ENCODE measurements at regions not wholly inside any gene's neighbourhood (a gene's known extent, or its start where the extent isn't known, plus 50 kb on each side); places are given as distances from the start of the nearest gene placed in this dataset.
"Not testable (repeated sequence)": the region's sequence is repeated elsewhere in the genome, so short reads cannot be mapped to it uniquely, and the experiment has no call there.

DNA sequence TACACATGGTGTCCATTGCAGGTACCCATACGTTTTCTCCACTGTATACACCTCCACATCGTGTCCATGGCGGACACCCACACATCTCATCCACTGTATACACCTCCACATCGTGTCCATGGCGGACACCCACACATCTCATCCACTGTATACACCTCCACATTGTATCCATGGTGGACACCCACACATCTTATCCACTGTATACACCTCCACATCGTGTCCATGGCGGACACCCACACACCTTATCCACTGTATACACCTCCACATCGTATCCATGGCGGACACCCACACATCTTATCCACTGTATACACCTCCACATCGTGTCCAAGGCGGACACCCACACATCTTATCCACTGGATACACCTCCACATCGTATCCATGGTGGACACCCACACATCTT, 50.4 kb upstream of the TTC34 start:
- H3K9me2 ChIP-seq (replicated peaks; ENCODE audit: insufficient read depth, low read length); H4K20me1 ChIP-seq (ENCODE audit: insufficient read depth, low read depth, low read length); H3K4me3 ChIP-seq (ENCODE audit: low read length); H3K79me2 ChIP-seq (ENCODE audit: low read length); H2AFZ ChIP-seq (ENCODE audit: low read length); H3K9ac ChIP-seq (ENCODE audit: low read length); H3K36me3 ChIP-seq (ENCODE audit: insufficient read depth, low read length); H3K9me3 ChIP-seq (ENCODE audit: low read length); H3K27ac ChIP-seq (ENCODE audit: low read length); H3K4me2 ChIP-seq (ENCODE audit: low read depth, low read length, poor library complexity, severe bottlenecking); H3K4me1 ChIP-seq (ENCODE audit: low read length); H3K27me3 ChIP-seq (ENCODE audit: low read length); DNase-seq: not testable (repeated sequence)

DNA sequence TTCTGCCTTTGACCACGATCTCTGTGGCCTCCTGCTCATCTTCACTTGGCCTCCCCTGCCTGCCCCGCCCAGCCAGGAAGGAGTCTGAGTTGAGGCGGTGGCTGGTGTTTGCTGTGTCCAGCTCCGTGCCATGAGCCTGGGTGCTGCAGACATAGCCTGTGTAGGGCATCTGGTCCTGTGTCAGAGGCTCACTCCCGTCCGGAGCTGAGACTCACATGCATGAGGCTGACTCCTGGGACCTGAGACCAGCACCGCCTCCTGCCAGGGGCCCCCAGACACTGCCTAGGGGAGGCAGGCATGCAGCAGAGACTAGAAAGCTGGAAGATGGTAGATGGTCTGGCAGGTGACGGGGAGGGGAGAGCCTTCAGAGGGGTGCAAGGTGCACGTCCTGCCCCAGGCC, 52.2 kb upstream of the TTC34 start:
- H3K27me3 ChIP-seq (ENCODE audit: low read length), result no peaks in the 10 kb centered on the region
- no peaks in the 10 kb centered on the region for H3K9me3 ChIP-seq (ENCODE audit: low read length)
- no peak overlapping the region for H3K4me3 ChIP-seq (ENCODE audit: low read length)
- H4K20me1 ChIP-seq (ENCODE audit: insufficient read depth, low read depth, low read length), result no peaks in the 10 kb centered on the region
- H3K9me2 ChIP-seq (replicated peaks; ENCODE audit: insufficient read depth, low read length), result no peaks in the 10 kb centered on the region
- H3K79me2 ChIP-seq (ENCODE audit: low read length), result no peaks in the 10 kb centered on the region
- no peak for DNase-seq
- no peaks in the 10 kb centered on the region for H3K4me1 ChIP-seq (ENCODE audit: low read length)
- no peak overlapping the region for H3K27ac ChIP-seq (ENCODE audit: low read length)
- no peak overlapping the region for H3K9ac ChIP-seq (ENCODE audit: low read length)
- H3K4me2 ChIP-seq (ENCODE audit: low read depth, low read length, poor library complexity, severe bottlenecking), result no peak overlapping the region
- H2AFZ ChIP-seq (ENCODE audit: low read length), result no peak overlapping the region
- H3K36me3 ChIP-seq (ENCODE audit: insufficient read depth, low read length), result no peaks in the 10 kb centered on the region

DNA sequence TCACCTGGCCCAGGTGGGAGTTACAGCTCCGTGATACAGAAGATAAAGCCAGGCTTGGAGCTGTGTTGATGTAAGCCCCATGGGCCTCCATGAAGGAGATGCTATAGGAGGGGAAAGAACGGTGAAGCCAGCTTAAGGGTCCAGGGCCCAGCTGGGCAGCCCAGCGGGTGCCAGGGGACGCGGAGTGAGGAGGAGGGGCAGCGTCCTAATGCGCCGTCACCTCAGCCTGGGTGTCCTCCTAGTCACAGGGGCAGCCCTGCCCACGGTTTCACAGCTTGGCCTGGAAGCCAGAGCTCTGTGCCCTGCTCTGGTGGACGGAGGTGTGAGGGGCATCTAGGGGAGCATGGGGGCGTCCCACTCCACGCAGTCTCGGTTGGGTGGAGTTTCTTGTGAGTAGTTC, 52.7 kb upstream of the TTC34 start:
- Histone ChIP-seq H3K4me2 (ENCODE audit: low read depth, low read length, poor library complexity, severe bottlenecking) (no peak overlapping the region), H3K9me3 (ENCODE audit: low read length) (no peaks in the 10 kb centered on the region), H4K20me1 (ENCODE audit: insufficient read depth, low read depth, low read length) (no peaks in the 10 kb centered on the region), H3K27ac (ENCODE audit: low read length) (no peak overlapping the region), H2AFZ (ENCODE audit: low read length) (no peak overlapping the region), H3K4me3 (ENCODE audit: low read length) (no peak overlapping the region), H3K9me2 (replicated peaks; ENCODE audit: insufficient read depth, low read length) (no peaks in the 10 kb centered on the region), H3K4me1 (ENCODE audit: low read length) (no peaks in the 10 kb centered on the region), H3K9ac (ENCODE audit: low read length) (no peak overlapping the region), H3K36me3 (ENCODE audit: insufficient read depth, low read length) (no peaks in the 10 kb centered on the region), H3K79me2 (ENCODE audit: low read length) (no peaks in the 10 kb centered on the region), H3K27me3 (ENCODE audit: low read length) (no peaks in the 10 kb centered on the region)
- DNase-seq, result no peak

DNA sequence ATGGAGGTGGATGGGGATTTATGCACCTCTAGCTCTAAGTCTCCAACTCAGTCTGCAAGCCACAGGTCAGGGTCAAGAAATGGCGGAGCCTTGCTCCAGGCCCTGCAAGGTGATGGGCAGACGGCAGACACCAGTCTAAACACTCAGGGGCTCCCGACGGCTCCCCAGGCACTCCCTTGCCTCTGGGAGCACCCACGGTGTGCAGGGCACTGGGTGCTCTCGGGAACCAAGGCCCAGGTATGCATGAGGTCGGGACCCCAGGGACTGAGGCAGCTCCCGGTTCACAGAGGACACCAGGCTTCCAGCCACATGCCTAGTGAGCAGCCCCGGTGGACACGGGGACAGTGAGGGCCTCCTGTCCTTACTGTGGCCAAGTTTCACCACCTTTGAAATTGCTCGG, 53.1 kb upstream of the TTC34 start:
- no peak for DNase-seq
- no peak overlapping the region for H3K4me3 ChIP-seq (ENCODE audit: low read length)
- no peaks in the 10 kb centered on the region for H3K27me3 ChIP-seq (ENCODE audit: low read length)
- no peaks in the 10 kb centered on the region for H4K20me1 ChIP-seq (ENCODE audit: insufficient read depth, low read depth, low read length)
- H3K79me2 ChIP-seq (ENCODE audit: low read length), result no peaks in the 10 kb centered on the region
- no peak overlapping the region for H2AFZ ChIP-seq (ENCODE audit: low read length)
- no peak overlapping the region for H3K27ac ChIP-seq (ENCODE audit: low read length)
- H3K36me3 ChIP-seq (ENCODE audit: insufficient read depth, low read length), result no peaks in the 10 kb centered on the region
- no peaks in the 10 kb centered on the region for H3K9me3 ChIP-seq (ENCODE audit: low read length)
- no peak overlapping the region for H3K4me2 ChIP-seq (ENCODE audit: low read depth, low read length, poor library complexity, severe bottlenecking)
- H3K4me1 ChIP-seq (ENCODE audit: low read length), result no peaks in the 10 kb centered on the region
- H3K9ac ChIP-seq (ENCODE audit: low read length), result no peak overlapping the region
- H3K9me2 ChIP-seq (replicated peaks; ENCODE audit: insufficient read depth, low read length), result no peaks in the 10 kb centered on the region

DNA sequence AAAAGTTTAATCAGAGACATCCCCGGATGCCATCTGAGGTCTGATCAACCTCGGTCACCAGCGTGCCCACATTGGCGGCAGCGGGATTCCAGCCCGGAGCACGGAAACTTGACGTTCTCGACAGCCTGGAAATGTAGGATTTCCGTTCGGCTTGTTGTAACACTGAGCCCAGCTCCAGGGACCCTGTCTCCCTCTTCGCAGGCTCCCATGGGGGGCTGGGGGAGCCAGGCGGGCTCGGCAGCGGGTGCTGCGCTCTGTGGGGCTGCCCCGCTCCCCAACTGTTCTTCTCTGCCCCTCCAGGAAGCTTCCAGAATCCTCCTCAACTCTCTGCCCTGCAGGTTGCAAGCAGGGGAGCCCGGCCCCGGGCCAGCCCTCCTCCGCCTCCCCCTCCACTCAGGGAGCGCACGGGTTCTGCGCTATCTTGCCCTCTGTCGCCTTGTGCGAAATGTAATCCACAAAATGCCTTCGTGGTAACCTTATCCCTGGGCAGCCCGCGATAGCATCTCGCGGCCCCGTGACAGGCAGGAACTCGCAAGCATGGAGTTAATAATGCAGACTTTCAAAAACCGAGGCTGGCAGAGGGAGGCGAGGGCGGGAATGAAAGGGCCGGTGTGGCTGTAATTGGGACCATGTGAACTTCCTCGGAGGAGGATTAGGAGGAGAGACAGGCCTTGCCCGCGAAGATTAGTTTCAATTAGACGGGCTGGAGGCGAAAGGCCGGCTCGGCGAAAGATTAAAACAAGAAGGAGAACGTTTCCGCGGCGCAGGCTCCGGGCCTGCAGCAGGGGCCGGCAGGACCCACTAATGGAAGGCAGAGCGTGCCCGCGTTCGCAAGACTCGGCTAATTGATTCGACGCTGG, 53.9 kb upstream of the TTC34 start:
- Histone ChIP-seq H3K9ac (ENCODE audit: low read length) (no peak overlapping the region), H3K27me3 (ENCODE audit: low read length) (no peaks in the 10 kb centered on the region), H3K79me2 (ENCODE audit: low read length) (no peaks in the 10 kb centered on the region), H3K9me2 (replicated peaks; ENCODE audit: insufficient read depth, low read length) (no peaks in the 10 kb centered on the region), H2AFZ (ENCODE audit: low read length) (no peak overlapping the region), H3K9me3 (ENCODE audit: low read length) (no peaks in the 10 kb centered on the region), H3K4me2 (ENCODE audit: low read depth, low read length, poor library complexity, severe bottlenecking) (no peak overlapping the region), H3K36me3 (ENCODE audit: insufficient read depth, low read length) (no peaks in the 10 kb centered on the region), H4K20me1 (ENCODE audit: insufficient read depth, low read depth, low read length) (no peaks in the 10 kb centered on the region), H3K27ac (ENCODE audit: low read length) (no peak overlapping the region), H3K4me1 (ENCODE audit: low read length) (no peaks in the 10 kb centered on the region), H3K4me3 (ENCODE audit: low read length) (no peak overlapping the region)
- DNase-seq, result no peak

DNA sequence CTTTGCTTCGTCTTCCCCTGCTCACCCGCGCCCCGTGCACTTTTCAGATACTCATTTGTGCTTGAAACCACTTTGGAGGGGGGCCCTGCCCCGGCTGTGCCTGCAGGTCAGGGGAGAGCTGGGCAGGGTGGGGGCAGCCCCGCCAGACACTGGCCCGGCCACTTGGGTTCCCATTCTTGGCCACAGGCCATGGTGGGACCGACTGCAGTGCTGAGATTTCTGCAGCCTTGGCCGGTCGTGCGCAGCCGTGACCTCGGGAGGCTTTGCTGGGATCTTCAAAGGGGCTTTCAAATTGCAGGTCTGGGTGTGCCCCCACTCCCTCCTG, 54.5 kb upstream of the TTC34 start:
- Histone ChIP-seq H3K4me1 (ENCODE audit: low read length) (no peaks in the 10 kb centered on the region), H2AFZ (ENCODE audit: low read length) (no peak overlapping the region), H3K4me3 (ENCODE audit: low read length) (no peak overlapping the region), H3K9ac (ENCODE audit: low read length) (no peak overlapping the region), H3K9me2 (replicated peaks; ENCODE audit: insufficient read depth, low read length) (no peaks in the 10 kb centered on the region), H3K4me2 (ENCODE audit: low read depth, low read length, poor library complexity, severe bottlenecking) (no peak overlapping the region), H3K36me3 (ENCODE audit: insufficient read depth, low read length) (no peaks in the 10 kb centered on the region), H3K9me3 (ENCODE audit: low read length) (no peaks in the 10 kb centered on the region), H4K20me1 (ENCODE audit: insufficient read depth, low read depth, low read length) (no peaks in the 10 kb centered on the region), H3K27me3 (ENCODE audit: low read length) (no peaks in the 10 kb centered on the region), H3K27ac (ENCODE audit: low read length) (no peak overlapping the region), H3K79me2 (ENCODE audit: low read length) (no peaks in the 10 kb centered on the region)
- DNase-seq, result no peak

DNA sequence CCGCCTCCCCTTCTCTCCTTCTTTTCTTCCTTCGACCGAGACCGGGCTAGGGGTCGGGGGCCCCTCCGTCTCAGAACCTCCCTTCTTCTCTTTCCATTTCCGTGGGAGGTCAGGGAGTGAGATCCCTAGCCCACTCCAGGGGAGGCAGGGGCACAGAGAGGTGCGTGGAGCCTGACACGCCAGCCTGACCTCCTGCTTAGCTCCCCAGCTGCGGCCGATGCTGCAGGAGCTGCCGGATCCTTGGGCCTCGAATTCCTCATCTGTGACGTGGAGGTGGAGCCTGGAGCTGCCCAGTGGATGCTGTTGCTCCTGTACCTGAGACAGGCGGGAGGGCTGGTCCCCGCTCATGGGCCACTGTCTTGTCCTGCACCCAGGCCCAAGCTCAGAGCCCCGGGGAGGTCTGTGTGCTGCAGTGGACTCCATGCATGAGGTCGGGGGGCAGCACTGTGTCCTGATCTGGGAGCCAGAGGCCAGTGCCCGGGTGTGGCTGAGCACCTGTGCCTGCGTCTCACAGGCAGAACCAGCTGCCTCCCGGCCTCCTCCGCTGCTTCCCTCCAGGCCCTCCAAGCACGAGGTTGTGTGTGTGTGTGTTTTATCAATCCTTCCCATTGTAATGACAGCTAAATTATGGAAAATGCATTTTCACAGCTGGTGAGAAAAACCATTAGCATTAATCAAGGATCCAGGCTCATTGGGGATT, 55.3 kb upstream of the TTC34 start:
- Histone ChIP-seq H3K4me3 (ENCODE audit: low read length) (no peak overlapping the region), H3K79me2 (ENCODE audit: low read length) (no peaks in the 10 kb centered on the region), H3K9ac (ENCODE audit: low read length) (no peak overlapping the region), H3K9me3 (ENCODE audit: low read length) (no peaks in the 10 kb centered on the region), H2AFZ (ENCODE audit: low read length) (no peak overlapping the region), H3K27me3 (ENCODE audit: low read length) (no peaks in the 10 kb centered on the region), H4K20me1 (ENCODE audit: insufficient read depth, low read depth, low read length) (no peaks in the 10 kb centered on the region), H3K4me1 (ENCODE audit: low read length) (no peaks in the 10 kb centered on the region), H3K36me3 (ENCODE audit: insufficient read depth, low read length) (no peaks in the 10 kb centered on the region), H3K27ac (ENCODE audit: low read length) (no peak overlapping the region), H3K4me2 (ENCODE audit: low read depth, low read length, poor library complexity, severe bottlenecking) (no peak overlapping the region), H3K9me2 (replicated peaks; ENCODE audit: insufficient read depth, low read length) (no peaks in the 10 kb centered on the region)
- DNase-seq, result no peak

DNA sequence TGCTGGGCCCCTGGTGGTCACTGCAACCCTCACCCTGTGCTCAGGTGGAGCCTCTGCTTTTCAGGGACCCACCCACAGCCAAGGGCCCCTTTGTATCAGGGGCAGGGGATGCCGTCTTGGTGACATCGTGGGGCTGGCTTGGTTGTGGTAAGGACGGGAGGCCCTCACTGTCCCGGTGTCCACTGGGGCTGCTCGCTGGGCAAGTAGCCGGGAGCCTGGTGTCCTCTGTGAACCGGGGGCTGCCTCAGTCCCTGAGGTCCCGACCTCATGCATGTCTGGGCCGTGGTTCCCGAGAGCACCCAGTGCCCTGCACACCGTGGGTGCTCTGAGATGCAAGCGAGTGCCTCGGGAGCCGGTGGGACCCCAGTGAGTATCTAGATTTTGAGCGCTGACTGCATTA, 56.0 kb upstream of the TTC34 start:
- Histone ChIP-seq H3K27ac (ENCODE audit: low read length) (no peak overlapping the region), H3K4me1 (ENCODE audit: low read length) (no peaks in the 10 kb centered on the region), H3K27me3 (ENCODE audit: low read length) (no peaks in the 10 kb centered on the region), H2AFZ (ENCODE audit: low read length) (no peak overlapping the region), H3K4me3 (ENCODE audit: low read length) (no peak overlapping the region), H3K79me2 (ENCODE audit: low read length) (no peaks in the 10 kb centered on the region), H3K36me3 (ENCODE audit: insufficient read depth, low read length) (no peaks in the 10 kb centered on the region), H4K20me1 (ENCODE audit: insufficient read depth, low read depth, low read length) (no peaks in the 10 kb centered on the region), H3K9me3 (ENCODE audit: low read length) (no peaks in the 10 kb centered on the region), H3K9ac (ENCODE audit: low read length) (no peak overlapping the region), H3K9me2 (replicated peaks; ENCODE audit: insufficient read depth, low read length) (no peaks in the 10 kb centered on the region), H3K4me2 (ENCODE audit: low read depth, low read length, poor library complexity, severe bottlenecking) (no peak overlapping the region)
- no peak for DNase-seq
